ENCODE measurements at regions not wholly inside any gene's neighbourhood (a gene's known extent, or its start where the extent isn't known, plus 50 kb on each side); places are given as distances from the start of the nearest gene placed in this dataset.

DNA sequence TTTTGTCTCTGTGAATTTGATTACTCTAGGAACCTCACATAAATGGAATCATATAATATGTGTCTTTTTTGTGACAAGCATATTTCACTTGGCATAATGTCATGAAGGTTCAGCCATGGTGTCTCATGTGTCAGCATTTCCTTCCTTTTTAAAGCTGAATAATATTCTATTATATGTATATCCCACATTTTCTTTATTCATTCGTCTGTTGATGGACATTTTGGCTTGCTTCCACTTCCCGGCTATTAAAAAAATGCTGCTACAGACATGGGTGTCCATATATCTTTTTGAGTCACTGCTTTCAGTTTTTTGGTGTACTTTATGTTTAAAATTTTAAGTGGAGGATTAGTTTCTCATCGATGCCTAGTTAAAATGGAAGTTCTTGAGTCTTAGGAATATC is 59.8 kb upstream of the C5orf63 start:
- intact Hi-C loops (cut with DNase I; ENCODE audit: low total_unique reads): no loop called here
- TF ChIP-seq CTCF (IDR thresholded peaks at IDR 0.05): no peak
- Histone ChIP-seq H3K4me1 (no peaks in the 10 kb centered on the region), H3K9me3 (no peaks in the 10 kb centered on the region), H3K27ac (no peak overlapping the region), H3K4me3 (no peak overlapping the region), H3K27me3 (no peaks in the 10 kb centered on the region), H3K36me3 (no peaks in the 10 kb centered on the region)
- no peak for DNase-seq

- intact Hi-C loops (cut with DNase I; ENCODE audit: low total_unique reads): no loop called here
- Histone ChIP-seq H3K27me3 (no peaks in the 10 kb centered on the region), H3K9me3 (no peaks in the 10 kb centered on the region), H3K36me3 (no peaks in the 10 kb centered on the region), H3K27ac (no peak overlapping the region), H3K4me1 (no peaks in the 10 kb centered on the region), H3K4me3 (no peak overlapping the region)
- DNase-seq: no peak
- no peak for TF ChIP-seq CTCF (IDR thresholded peaks at IDR 0.05)
These were observed 63.6 kb upstream of the C5orf63 start for GRCh38 chr5:127136908-127137307.

- TF ChIP-seq CTCF (IDR thresholded peaks at IDR 0.05): no peak
- Histone ChIP-seq H3K9me3 (no peaks in the 10 kb centered on the region), H3K4me1 (no peaks in the 10 kb centered on the region), H3K27me3 (no peaks in the 10 kb centered on the region), H3K36me3 (no peaks in the 10 kb centered on the region), H3K4me3 (no peak overlapping the region), H3K27ac (no peak overlapping the region)
- DNase-seq: no peak
- intact Hi-C loops (cut with DNase I; ENCODE audit: low total_unique reads): no loop called here
These were observed 70.4 kb upstream of the C5orf63 start for GRCh38 chr5:127143722-127144121.

DNA sequence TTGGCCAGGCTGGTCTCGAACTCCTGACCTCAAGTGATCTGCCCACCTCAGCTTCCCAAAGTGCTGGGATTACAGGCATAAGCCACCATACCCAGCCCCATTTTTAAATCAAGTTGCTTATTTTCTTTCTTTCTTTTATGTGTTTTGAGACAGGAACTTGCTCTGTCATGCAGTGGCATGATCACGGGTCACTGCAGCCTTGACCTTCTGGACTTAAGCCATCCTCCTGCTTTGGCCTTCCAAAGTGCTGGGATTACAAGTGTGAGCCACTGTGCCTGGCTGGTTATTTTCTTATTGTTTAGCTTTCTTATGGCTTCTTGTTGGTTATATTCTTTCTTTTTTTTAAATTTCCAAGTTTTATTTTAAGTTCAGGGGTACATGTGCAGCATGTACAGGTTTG is 79.7 kb upstream of the C5orf63 start:
- Histone ChIP-seq H3K9me3 (peaks cover 0 to 6% (median 0%) of the 10 kb centered on the region in 3 donors), H3K27me3 (no peaks in the 10 kb centered on the region), H3K4me1 (no peaks in the 10 kb centered on the region), H3K36me3 (no peaks in the 10 kb centered on the region), H3K4me3 (no peak overlapping the region), H3K27ac (no peak overlapping the region)
- intact Hi-C loops (cut with DNase I; ENCODE audit: low total_unique reads): no loop called here
- TF ChIP-seq CTCF (IDR thresholded peaks at IDR 0.05): no peak
- DNase-seq: no peak

DNA sequence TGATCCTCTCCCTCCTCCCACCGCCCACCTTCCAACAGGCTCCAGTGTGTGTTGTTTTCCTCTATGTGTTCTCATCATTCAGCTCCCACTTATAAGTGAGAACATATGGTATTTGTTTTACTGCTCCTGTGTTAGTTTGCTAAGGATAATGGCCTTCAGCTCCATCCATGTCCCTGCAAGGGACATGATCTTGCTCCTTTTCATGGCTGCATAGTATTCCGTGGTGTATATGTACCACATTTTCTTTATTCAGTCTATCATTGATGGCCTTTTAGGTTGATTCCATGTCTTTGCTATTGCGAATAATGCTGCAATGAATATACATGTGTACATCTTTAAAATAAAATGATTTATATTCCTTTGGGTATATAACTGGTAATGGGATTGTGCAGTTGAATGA is 80.2 kb upstream of the C5orf63 start:
- no peaks in the 10 kb centered on the region for H3K36me3 ChIP-seq
- peaks cover 0 to 10% (median 0%) of the 10 kb centered on the region in 3 donors for H3K9me3 ChIP-seq
- no peak overlapping the region for H3K27ac ChIP-seq
- DNase-seq: no peak
- intact Hi-C loops (cut with DNase I; ENCODE audit: low total_unique reads): no loop called here
- H3K27me3 ChIP-seq: no peaks in the 10 kb centered on the region
- H3K4me1 ChIP-seq: no peaks in the 10 kb centered on the region
- no peak overlapping the region for H3K4me3 ChIP-seq
- no peak for TF ChIP-seq CTCF (IDR thresholded peaks at IDR 0.05)

- no peak for DNase-seq
- intact Hi-C loops (cut with DNase I; ENCODE audit: low total_unique reads): no loop called here
These were observed 90.4 kb upstream of the C5orf63 start for GRCh38 chr5:127163750-127164149.

More at GRCh38 chr5:127163750-127164149, 90.4 kb upstream of the C5orf63 start:
- H3K27me3 ChIP-seq: no peaks in the 10 kb centered on the region
- H3K36me3 ChIP-seq: no peaks in the 10 kb centered on the region
- no peak overlapping the region for H3K27ac ChIP-seq
- no peaks in the 10 kb centered on the region for H3K4me1 ChIP-seq
- no peak for TF ChIP-seq CTCF (IDR thresholded peaks at IDR 0.05)
- H3K9me3 ChIP-seq: no peaks in the 10 kb centered on the region
- H3K4me3 ChIP-seq: no peak overlapping the region
